ENCODE measurements at regions not wholly inside any gene's neighbourhood (a gene's known extent, or its start where the extent isn't known, plus 50 kb on each side); places are given as distances from the start of the nearest gene placed in this dataset.

- TF ChIP-seq CTCF (conservative IDR thresholded peaks at IDR 0.05; ENCODE audit: low read depth, low read length) (no peak), EZH2 (IDR thresholded peaks at IDR 0.05; ENCODE audit: borderline replicate concordance, low read depth, low read length, poor library complexity, severe bottlenecking) (no peak)
These were observed 243.5 kb upstream of the FBXL7 start for GRCh38 chr5:15256485-15256884.
